ENCODE measurements at regions not wholly inside any gene's neighbourhood (a gene's known extent, or its start where the extent isn't known, plus 50 kb on each side); places are given as distances from the start of the nearest gene placed in this dataset.

DNA sequence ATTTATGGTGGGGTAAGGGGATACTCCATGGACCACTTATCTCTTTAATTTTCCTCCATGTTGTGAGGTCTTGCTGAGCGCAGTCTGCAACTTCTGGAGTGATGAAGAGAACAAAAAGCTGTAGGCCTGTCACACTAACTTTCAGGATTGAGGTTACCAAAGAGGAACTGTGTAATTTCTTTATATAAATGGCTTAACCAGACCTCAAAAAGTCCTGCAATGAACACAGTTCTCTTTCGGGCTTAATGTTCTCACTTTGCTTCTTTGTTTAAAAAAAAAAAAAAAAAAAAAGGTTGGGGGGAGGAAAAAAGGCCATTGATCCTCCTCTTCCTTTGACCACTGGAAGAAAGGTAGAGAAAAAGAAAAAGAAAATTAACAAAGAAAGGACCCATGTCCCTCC, 86.8 kb upstream of the SOX9 start:
- no peak for DNase-seq (ENCODE audit: low read depth)
- in situ Hi-C loops (cut with HindIII; ENCODE audit: low sequenced_read_pairs), result loop anchor here (25.0 kb wide), 1 partner anchor 503 kb away; no protein-coding TSS in a partner anchor
- TF ChIP-seq, protein P1, sequence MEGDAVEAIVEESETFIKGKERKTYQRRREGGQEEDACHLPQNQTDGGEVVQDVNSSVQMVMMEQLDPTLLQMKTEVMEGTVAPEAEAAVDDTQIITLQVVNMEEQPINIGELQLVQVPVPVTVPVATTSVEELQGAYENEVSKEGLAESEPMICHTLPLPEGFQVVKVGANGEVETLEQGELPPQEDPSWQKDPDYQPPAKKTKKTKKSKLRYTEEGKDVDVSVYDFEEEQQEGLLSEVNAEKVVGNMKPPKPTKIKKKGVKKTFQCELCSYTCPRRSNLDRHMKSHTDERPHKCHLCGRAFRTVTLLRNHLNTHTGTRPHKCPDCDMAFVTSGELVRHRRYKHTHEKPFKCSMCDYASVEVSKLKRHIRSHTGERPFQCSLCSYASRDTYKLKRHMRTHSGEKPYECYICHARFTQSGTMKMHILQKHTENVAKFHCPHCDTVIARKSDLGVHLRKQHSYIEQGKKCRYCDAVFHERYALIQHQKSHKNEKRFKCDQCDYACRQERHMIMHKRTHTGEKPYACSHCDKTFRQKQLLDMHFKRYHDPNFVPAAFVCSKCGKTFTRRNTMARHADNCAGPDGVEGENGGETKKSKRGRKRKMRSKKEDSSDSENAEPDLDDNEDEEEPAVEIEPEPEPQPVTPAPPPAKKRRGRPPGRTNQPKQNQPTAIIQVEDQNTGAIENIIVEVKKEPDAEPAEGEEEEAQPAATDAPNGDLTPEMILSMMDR (IDR thresholded peaks at IDR 0.05; ENCODE audit: low read depth, low read length, missing control alignments), result no peak

DNA sequence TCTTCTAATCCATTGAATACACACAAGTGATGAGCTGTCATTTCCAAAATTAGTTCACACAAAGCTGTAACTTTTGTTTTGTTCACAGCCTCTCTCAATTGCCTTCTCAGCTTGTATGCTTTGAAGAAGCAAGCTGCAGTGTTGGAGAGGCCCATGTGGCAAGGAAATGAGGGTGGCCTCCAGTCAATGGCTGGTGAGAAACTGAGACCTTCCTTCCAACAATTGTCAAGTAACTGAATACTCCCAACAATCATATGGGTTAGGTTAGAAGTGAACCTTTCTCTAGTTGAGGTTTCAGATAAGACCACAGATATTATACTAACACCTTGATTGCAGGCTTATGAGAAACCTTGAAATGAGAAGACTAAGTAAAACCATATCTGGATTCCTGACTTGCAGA, 82.4 kb upstream of the SOX9 start:
- no peak for DNase-seq (ENCODE audit: low read depth)
- in situ Hi-C loops (cut with HindIII; ENCODE audit: low sequenced_read_pairs), result loop anchor here (25.0 kb wide), 1 partner anchor 499 kb away; no protein-coding TSS in a partner anchor
- TF ChIP-seq, protein P1 (IDR thresholded peaks at IDR 0.05; ENCODE audit: low read depth, low read length, missing control alignments), result no peak
- H3K4me3 ChIP-seq (ENCODE audit: low read depth, low read length), result no peak overlapping the region

More for the DNA sequence above, 86.8 kb upstream of the SOX9 start:
- no peak overlapping the region for H3K4me3 ChIP-seq (ENCODE audit: low read depth, low read length)

DNA sequence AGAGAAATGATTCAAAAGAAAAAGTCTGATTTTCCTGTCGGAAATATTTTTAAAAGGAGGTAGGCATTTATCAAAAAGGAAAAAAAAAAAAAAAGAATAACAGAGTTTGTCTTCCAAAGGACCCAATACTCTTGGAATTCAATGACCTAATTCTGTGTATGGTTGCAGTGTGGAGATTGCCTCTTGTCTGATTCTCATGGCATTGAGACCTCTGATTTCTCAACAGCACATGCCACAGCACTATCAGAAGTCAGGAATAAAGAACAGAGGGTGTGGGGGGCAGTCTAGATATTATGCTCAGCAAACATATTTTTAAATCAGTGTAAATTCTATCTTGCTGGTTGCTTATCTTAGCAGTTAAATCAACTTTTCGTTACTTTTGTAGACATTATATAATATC, 81.3 kb upstream of the SOX9 start:
- TF ChIP-seq, protein P1 (IDR thresholded peaks at IDR 0.05; ENCODE audit: low read depth, low read length, missing control alignments), result no peak
- DNase-seq (ENCODE audit: low read depth), result no peak
- in situ Hi-C loops (cut with HindIII; ENCODE audit: low sequenced_read_pairs), result loop anchor here (25.0 kb wide), 1 partner anchor 498 kb away; no protein-coding TSS in a partner anchor

DNA sequence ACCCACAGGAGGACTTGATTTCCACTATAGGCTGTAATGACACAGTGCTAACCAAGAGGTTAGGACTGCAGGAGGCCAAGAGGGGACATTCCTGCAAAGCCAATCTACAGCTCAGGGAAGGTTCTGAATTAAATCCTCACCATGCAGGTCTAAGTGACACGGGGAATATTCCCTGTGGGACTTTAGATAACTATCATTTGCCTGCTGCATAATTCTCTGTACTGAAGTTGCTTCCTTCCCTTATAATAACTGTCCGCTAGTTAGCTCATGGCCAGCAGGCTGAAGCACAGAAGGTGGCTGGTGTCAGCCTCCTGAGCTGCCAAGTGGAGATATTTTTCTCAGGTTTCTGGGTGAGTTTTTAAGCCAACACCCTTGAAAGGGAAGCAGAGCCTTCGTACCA, 74.6 kb upstream of the SOX9 start:
- TF ChIP-seq, protein P1 (IDR thresholded peaks at IDR 0.05; ENCODE audit: low read depth, low read length, missing control alignments), result no peak
- no peak for DNase-seq (ENCODE audit: low read depth)
- H3K4me3 ChIP-seq (ENCODE audit: low read depth, low read length), result no peak overlapping the region
- in situ Hi-C loops (cut with HindIII; ENCODE audit: low sequenced_read_pairs), result loop anchor here (25.0 kb wide), 1 partner anchor 491 kb away; no protein-coding TSS in a partner anchor

More for the DNA sequence above, 81.3 kb upstream of the SOX9 start:
- H3K4me3 ChIP-seq (ENCODE audit: low read depth, low read length), result no peak overlapping the region

DNA sequence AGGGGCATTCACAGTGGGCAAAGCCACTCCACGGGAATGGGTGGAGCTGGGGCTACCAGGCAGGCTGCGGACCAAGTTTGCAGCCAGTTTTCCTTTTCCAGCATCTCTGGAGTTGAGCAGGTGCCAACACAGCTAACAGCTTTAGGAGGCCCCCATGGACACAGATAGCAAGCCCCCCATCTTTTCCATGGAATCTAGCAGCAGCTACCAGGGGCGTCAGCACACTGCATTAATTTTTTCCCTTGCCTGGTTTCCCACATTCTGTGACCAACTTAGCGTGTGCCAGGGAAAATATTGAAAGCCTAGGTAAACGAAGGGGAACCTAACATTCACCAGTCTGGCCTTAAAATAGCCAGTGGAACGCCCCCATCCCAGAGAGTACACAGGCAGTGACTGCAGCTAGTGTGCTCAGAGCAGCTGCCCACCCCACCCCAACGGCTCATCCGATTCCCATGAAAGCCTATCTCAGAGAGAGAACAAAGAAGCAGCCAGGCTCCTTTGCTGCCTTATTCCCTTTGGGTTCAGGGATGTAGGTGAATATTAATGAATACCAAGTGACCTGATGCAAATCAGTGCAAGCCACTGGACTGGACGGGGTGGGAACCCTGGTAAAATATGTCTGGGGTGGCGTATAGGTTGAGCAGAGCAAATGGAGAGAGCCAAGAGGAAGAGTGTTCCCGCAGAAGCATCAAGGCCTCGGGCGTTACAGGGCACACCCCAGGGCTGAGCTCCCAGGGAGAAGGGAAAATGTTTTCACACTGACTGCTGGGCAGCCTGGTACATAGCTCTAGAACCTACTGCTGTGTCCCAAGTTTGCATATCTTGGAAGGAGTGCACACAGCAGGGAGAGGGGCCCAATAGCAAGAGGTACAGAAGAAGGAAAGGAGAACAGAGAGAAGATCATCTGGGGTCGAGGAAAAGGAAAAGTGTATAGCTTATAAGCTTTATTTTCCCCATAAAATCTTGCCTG, 73.9 kb upstream of the SOX9 start:
- TF ChIP-seq, protein P1 (IDR thresholded peaks at IDR 0.05; ENCODE audit: low read depth, low read length, missing control alignments), result no peak
- no peak overlapping the region for H3K4me3 ChIP-seq (ENCODE audit: low read depth, low read length)
- in situ Hi-C loops (cut with HindIII; ENCODE audit: low sequenced_read_pairs), result loop anchor here (25.0 kb wide), 1 partner anchor 490 kb away; no protein-coding TSS in a partner anchor
- no peak for DNase-seq (ENCODE audit: low read depth)

DNA sequence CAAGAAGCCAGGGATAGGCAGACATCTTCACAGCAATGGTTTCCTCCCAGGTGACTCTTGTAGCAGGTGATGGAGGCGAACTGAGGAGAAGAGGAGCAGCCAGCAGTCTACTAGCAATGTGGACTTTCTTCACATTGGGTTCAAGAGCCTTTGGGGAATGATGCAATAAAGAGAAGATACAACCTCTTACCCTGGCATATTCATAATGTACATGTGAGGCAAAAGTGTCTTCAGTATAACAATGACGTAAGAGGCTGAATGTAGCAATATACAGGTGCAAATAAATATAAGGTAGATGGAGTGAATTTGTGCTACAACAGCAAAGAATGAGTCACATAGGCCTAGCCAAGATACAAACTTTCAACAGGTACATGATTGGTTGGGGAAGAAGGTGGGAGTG, 70.9 kb upstream of the SOX9 start:
- in situ Hi-C loops (cut with HindIII; ENCODE audit: low sequenced_read_pairs), result loop anchor here (25.0 kb wide), 1 partner anchor 487 kb away; no protein-coding TSS in a partner anchor
- no peak for DNase-seq (ENCODE audit: low read depth)
- TF ChIP-seq, protein P1 (IDR thresholded peaks at IDR 0.05; ENCODE audit: low read depth, low read length, missing control alignments), result no peak
- no peak overlapping the region for H3K4me3 ChIP-seq (ENCODE audit: low read depth, low read length)

Data from astrocyte of the cerebellum (primary cell).